Transverse colon (tissue), 4 donors: ENCODE measurements at regions not wholly inside any gene's neighbourhood (a gene's known extent, or its start where the extent isn't known, plus 50 kb on each side); places are given as distances from the start of the nearest gene placed in this dataset.

ENCODE experiments used
- CTCF ChIP-seq, 5 experiments: fragments of 200-600 bp in 3 of 5; fragments of 450-650 bp in 2 of 5; sonication (generic) in 3 of 5; IDR thresholded peaks; 1 replicate in 2 of 5; 2 replicates in 3 of 5; pipeline ENCODE4 v1.5.1; 2016 to 2017; ENCODE audit warnings: antibody characterized with exemption in 5 of 5, inconsistent platforms in 3 of 5, mild to moderate bottlenecking in 2 of 5, moderate library complexity in 1 of 5
- EP300 ChIP-seq: sonication (generic); formaldehyde crosslinking; IDR thresholded peaks from one replicate; pipeline ENCODE4 v1.6.1; 2017; ENCODE audit warnings: antibody characterized with exemption, low read depth
- POLR2A ChIP-seq: fragments of 450-650 bp; IDR thresholded peaks from one replicate; pipeline ENCODE4 v1.6.1; 2016; ENCODE audit warnings: antibody characterized with exemption, mild to moderate bottlenecking, moderate library complexity
- POLR2AphosphoS5 ChIP-seq, 3 donors: sonication (generic); formaldehyde crosslinking; IDR thresholded peaks; one replicate each; pipeline ENCODE4 v1.6.1; 2016; ENCODE audit warnings: antibody characterized with exemption in 3 of 3

GRCh38 chr2:198309081-198309480, 504.7 kb downstream of the PLCL1 start:
- TF ChIP-seq POLR2AphosphoS5 (IDR thresholded peaks at IDR 0.05) = no peak
- TF ChIP-seq CTCF (IDR thresholded peaks at IDR 0.05) = no peak
- TF ChIP-seq POLR2A = no peak
- TF ChIP-seq EP300 = no peak
